T-helper 1 cell treated with Interleukin-12 subunit alpha and Interleukin-12 subunit beta and Interleukin-4 antibody, amounts not matched to agents 30 ng/mL and 1 ng/mL, for 36 hours (primary cell): ENCODE measurements at regions not wholly inside any gene's neighbourhood (a gene's known extent, or its start where the extent isn't known, plus 50 kb on each side); places are given as distances from the start of the nearest gene placed in this dataset.
"Not testable (repeated sequence)": the region's sequence is repeated elsewhere in the genome, so short reads cannot be mapped to it uniquely, and the experiment has no call there.

Experiments
- intact Hi-C: fragments of 100-400 bp; cut with micrococcal nuclease; formaldehyde crosslinking; loops from one replicate; pipeline ENCODE4 v1.15.1; 2024

- intact Hi-C loops, result no loop called here
These were observed 50.5 kb upstream of the FOXP2 start for GRCh38 chr7:114364151-114364550.

GRCh38 chr7:114363292-114363691 lies 51.3 kb upstream of the FOXP2 start:
- intact Hi-C loops, result no loop called here

- intact Hi-C loops, result no loop called here
These were observed 55.7 kb upstream of the FOXP2 start for GRCh38 chr7:114358911-114359310.

GRCh38 chr7:114356133-114356532 lies 58.5 kb upstream of the FOXP2 start:
- intact Hi-C loops, result no loop called here

GRCh38 chr7:114354306-114354705 lies 60.3 kb upstream of the FOXP2 start:
- intact Hi-C loops, result no loop called here

- intact Hi-C loops, result no loop called here
These were observed 69.1 kb upstream of the FOXP2 start for GRCh38 chr7:114345494-114345893.

- intact Hi-C loops, result no loop called here
These were observed 70.5 kb upstream of the FOXP2 start for GRCh38 chr7:114343949-114344708.

GRCh38 chr7:114342431-114343179 lies 72.0 kb upstream of the FOXP2 start:
- intact Hi-C loops, result no loop called here

- intact Hi-C loops, result no loop called here
These were observed 73.0 kb upstream of the FOXP2 start for GRCh38 chr7:114341648-114342047.

GRCh38 chr7:114334989-114335388 lies 79.6 kb upstream of the FOXP2 start:
- intact Hi-C loops, result no loop called here

- intact Hi-C loops, result not testable (repeated sequence)
These were observed 85.2 kb upstream of the FOXP2 start for GRCh38 chr7:114329458-114329857.

GRCh38 chr7:114317450-114318098 lies 97.0 kb upstream of the FOXP2 start:
- intact Hi-C loops, result no loop called here

- intact Hi-C loops, result no loop called here
These were observed 102.0 kb upstream of the FOXP2 start for GRCh38 chr7:114312649-114313048.

GRCh38 chr7:114310345-114311110 lies 104.1 kb upstream of the FOXP2 start:
- intact Hi-C loops, result no loop called here

- intact Hi-C loops, result no loop called here
These were observed 104.9 kb upstream of the FOXP2 start for GRCh38 chr7:114309729-114310128.

GRCh38 chr7:114303301-114303700 lies 111.3 kb upstream of the FOXP2 start:
- intact Hi-C loops, result no loop called here

GRCh38 chr7:114302858-114303257 lies 111.8 kb upstream of the FOXP2 start:
- intact Hi-C loops, result no loop called here

- intact Hi-C loops, result no loop called here
These were observed 116.6 kb upstream of the FOXP2 start for GRCh38 chr7:114298011-114298410.

- intact Hi-C loops, result no loop called here
These were observed 117.5 kb upstream of the FOXP2 start for GRCh38 chr7:114297121-114297520.

GRCh38 chr7:114295522-114295921 lies 119.1 kb upstream of the FOXP2 start:
- intact Hi-C loops, result no loop called here

- intact Hi-C loops, result no loop called here
These were observed 120.6 kb upstream of the FOXP2 start for GRCh38 chr7:114294036-114294435.
